Activated CD8-positive, alpha-beta memory T cell treated with anti-CD3 and anti-CD28 coated beads, Interleukin-2, amount 50 U/mL, for 1 hour (primary cell): ENCODE measurements at regions not wholly inside any gene's neighbourhood (a gene's known extent, or its start where the extent isn't known, plus 50 kb on each side); places are given as distances from the start of the nearest gene placed in this dataset.
"Not testable (repeated sequence)": the region's sequence is repeated elsewhere in the genome, so short reads cannot be mapped to it uniquely, and the experiment has no call there.

Experiments used
- DNase-seq: peaks from one replicate; pipeline ENCODE4 v3.0.0-alpha.2; 2020; ENCODE audit errors: extremely low read depth

DNA sequence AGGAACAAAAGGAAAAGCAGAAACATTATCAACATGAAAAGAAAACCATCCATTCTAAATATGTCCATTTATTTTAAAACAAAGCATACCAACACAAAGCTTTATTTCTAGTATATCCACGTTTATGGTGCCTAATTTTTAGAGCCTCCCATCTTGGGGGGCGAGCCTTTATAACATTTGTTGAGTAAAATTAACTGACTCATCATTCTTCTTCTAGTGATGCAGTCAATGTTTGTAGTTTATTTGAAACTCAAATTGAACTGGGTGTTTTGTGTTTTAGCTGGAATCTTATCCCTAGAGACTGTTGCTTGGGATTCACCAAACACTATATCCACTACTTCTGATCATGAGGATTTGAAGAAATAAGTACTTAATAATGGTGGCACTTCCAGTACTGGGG lies 366.4 kb upstream of the NPVF start:
- DNase-seq: no peak

GRCh38 chr7:25595996-25596395 lies 367.7 kb upstream of the NPVF start:
- DNase-seq: no peak

DNA sequence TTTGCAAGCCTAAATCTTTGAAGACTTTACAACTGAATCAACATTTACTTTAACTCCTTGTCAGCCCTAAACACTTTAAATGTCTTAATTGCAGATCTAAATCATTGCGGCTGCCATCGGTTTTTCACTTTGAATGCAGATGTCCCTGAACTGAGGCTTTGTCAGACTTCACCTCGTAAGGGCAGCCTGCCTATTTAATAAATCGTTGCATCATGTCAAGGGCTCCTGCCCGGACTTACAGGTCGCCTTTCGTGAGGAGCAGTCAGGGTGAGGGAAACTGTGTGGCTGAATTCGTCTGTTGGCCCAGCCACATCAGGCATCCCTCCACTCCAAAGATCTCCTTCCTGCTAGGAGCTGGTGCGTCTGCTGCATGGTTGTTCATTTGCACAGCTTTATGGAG lies 368.2 kb upstream of the NPVF start:
- DNase-seq: no peak

- no peak for DNase-seq
Observed at GRCh38 chr7:25597946-25598345, 369.7 kb upstream of the NPVF start.

GRCh38 chr7:25598765-25599164 lies 370.5 kb upstream of the NPVF start:
- no peak for DNase-seq

DNA sequence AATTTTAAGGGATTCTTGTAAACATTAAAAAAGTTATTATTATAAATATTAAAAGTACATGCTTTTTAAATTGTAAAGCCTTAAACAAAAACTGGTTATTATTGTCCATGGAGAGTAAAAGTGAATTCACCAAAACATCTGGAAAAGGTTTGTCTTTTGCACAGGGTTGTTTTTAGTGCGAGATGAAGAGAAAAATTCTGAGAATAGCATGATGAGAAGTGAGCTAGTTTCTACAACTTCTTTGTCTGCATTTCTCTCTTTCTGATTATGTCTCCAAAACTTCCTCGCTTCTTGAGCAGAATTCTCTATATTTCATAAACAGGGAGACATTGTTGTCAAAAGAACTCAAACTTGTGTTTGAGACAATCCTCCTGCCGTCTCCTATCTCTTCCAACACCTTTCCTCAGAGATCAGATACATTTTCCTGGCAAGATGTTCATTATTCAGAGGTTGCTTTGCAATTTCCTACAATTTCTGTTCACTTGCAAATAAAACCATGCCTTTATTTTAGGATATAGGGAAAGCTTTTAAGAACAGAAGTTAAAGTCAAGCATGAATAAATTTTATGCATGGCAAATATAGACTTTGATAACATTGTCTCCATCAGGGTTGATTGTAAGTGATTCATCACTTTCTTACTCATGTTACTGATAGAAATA lies 372.1 kb upstream of the NPVF start:
- DNase-seq: no peak

GRCh38 chr7:25602730-25603426 lies 374.6 kb upstream of the NPVF start:
- DNase-seq: not testable (repeated sequence)

- not testable (repeated sequence) for DNase-seq
Observed at GRCh38 chr7:25603427-25603740, 375.1 kb upstream of the NPVF start.

DNA sequence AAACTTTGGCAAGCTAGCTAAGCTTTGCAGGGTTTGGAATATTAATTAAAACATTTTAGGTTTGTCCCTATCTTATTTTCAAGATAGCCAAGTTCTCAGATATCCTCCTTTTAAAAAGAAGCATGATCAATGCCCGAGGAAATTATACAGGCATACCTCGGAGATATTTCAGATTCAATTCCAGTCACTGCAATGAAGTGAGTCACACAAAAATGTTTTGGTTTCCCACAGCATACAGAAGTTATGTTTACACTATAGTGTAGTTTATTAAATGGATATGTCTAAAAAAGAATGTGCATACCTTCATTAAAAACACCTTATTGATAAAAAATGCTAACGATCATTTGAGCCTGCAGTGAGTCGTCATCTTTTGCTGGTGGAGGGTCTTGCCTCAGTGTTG lies 382.9 kb upstream of the NPVF start:
- DNase-seq: no peak

DNA sequence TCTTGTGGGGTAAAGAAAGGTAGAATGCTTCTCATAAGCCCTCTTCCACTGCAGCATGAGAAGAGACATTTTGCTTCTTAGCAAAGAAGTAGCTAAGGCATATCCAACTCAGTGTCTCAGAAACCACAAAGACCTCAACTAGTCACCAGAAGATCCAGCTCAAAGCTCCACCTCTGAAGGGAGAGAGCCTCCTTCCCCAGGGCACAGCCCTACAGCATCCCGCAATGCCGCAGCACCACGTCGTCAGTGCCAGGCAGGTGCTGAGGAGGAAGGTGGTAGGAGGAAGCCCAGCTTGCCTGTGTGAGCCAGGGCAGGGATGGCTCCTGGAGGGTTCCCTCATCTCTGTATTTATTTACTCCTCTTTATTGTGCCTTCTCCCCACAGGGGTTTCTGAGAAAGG lies 385.6 kb upstream of the NPVF start:
- DNase-seq: no peak

- no peak for DNase-seq
Observed at GRCh38 chr7:25614415-25614814, 386.1 kb upstream of the NPVF start.

DNA sequence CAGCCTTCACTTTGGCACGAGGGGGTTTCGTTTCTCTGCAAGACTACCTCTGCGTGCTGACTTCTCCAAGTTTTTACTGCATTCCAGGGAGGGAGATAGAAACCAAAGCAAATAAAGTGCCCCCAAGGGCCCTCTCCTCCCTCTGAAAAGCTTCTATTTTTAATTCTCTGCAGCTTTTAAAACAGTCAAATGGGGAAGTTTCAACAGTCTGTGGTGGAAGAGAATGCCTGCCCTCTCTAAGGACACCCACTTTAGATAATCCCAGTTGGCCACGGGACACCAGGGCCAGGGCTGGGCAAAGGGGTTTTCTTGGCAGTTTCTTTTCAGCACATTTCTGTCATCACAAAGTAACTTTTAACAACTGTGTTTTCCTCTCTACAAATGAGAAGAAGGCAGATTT lies 386.7 kb upstream of the NPVF start:
- no peak for DNase-seq

DNA sequence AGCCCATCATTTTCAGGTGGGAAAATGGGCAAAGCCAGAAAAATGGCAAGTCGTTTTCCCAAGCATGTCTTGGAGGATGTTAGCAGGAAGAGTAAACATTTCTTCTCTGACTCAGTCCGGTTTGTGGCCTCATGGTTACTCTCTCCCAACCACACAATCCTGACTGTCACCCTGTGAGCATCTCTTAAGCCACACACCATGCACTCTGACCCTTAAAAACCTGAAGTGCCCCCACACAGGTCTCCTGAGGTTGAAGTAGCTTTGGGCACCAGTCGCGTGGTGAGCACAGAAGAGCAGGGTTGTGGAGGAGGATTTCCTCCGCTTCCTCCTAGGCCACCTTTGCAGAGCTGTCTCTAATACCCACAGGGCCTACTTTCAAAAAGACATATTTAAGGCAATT lies 387.3 kb upstream of the NPVF start:
- no peak for DNase-seq

GRCh38 chr7:25617214-25617613 lies 388.9 kb upstream of the NPVF start:
- no peak for DNase-seq

DNA sequence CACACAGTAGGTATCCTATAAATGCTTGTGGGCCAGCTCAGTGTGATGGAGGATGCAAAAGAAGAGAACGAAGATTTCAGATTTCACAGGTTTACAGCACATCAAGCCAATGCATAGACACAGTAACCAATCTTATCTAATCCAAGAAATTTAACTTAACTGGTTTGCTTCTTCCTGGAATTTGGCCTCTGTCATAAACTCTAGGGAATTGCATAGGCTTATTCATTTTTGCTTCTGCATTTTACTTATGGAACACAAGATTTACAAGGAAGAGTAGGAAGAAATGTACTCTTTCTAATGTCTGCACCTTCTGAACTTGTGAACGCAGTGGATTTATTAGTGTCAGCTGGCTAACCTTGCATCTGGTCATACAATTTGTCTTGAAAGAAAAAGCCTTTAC lies 389.4 kb upstream of the NPVF start:
- no peak for DNase-seq

DNA sequence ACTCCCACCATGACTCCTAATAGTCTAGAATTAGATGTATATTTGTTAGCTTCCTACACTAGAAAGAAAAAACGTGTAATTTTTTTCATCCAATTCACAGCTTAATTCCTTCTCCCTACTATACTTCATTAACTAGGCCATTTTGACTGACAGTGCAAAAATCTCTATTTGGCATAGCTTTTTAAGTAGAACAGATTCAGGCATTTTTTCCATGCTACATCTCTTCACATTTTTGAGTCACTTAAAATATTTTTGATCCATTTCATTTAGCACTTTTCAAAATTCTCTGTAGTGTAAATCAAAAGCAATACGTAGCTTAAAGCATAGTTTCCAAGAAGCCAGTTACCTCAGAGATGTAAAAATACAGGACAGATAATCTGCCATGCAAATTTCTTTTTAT lies 391.1 kb upstream of the NPVF start:
- no peak for DNase-seq

GRCh38 chr7:25619963-25620799 lies 391.9 kb upstream of the NPVF start:
- DNase-seq: no peak

DNA sequence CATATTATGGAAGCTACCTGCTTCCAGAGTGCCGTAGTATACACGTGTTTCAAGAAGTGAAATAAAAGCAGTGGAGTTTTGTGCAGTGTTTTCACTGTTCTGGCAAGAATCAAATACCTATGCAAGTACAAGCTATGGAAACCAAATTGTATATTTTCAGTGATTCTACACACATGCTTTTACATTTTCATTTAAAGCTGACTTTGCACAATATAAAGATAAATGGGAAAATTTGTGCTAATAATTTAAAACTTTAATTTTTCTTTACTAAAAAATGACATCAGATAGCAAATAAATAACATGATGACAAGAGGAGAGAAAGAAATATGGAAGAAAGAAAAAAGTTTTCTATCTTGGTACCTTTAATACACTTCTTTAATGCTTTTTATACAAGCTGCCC lies 393.7 kb upstream of the NPVF start:
- DNase-seq: no peak

- DNase-seq: no peak
Observed at GRCh38 chr7:25622695-25623094, 394.4 kb upstream of the NPVF start.

GRCh38 chr7:25624051-25624450 lies 395.8 kb upstream of the NPVF start:
- DNase-seq: no peak

DNA sequence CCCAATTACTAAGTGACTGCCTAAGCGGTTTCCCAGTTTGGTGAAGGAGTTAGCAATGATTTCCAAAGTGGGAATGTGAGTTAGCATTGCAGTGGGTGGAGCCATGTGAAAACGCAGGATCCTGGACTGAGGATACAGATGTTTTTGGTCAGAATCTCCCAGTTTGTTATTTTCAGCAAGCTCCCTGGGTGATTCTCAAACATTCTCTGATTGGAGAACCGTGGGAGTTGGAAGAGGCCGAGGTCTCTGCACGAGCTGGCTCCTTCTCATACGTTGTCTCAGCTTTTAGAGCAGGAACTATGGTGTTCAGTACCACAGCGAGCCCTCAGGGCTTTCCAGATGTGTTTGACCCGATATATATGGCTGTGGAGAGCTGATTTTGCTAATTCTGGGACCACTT lies 396.5 kb upstream of the NPVF start:
- no peak for DNase-seq

DNA sequence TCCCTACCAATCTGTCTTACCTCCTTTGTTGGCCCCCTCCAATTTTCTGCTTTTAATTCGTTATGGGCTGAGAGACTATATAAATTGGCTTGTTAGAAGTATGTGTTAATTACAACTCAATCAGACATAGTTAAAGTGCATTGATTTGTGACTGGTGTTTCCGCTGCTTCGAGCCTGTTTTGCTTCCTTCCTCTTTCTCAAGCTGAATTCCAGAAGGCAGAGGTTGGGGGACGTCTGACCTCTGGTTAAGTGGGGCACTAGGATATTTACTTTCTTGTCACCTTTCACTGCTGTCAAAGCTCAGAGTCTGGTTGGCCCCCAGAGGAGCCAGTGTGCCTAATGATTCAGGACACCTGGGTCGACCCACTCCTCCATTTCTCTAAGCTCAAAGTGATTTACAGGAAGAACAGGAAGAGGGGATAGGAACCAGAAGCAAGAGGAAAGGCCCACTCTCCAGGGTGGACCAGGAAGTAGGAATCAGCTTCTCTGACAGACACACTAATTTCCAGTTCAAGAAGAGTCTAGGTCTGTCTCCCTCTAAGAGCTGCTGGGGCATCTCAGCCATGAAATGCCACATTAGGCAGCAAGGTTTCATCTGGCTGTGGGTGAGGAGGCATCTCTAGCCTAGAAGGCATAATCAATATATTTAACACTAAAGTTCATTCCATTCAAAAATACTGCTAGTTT lies 397.2 kb upstream of the NPVF start:
- DNase-seq: no peak
